IMR-90 (cell line): ENCODE measurements at regions not wholly inside any gene's neighbourhood (a gene's known extent, or its start where the extent isn't known, plus 50 kb on each side); places are given as distances from the start of the nearest gene placed in this dataset.

Experiments
- ATAC-seq: fragments of 200-7000 bp; cut with Tn5 transposase; 2 replicates; pipeline ENCODE4 v1.9.1; 2020; ENCODE audit warnings: low read depth, mild to moderate bottlenecking, moderate library complexity
- BruUV-seq: library from RNA; stranded (reverse); fragments of 400-500 nt; replicated peaks from 2 replicates; lab custom pipeline; 2021; lab: Mats Ljungman, UMichigan
- CTCF ChIA-PET: fragments of 300-600 bp; formaldehyde crosslinking; extraction: SDS; loops from one replicate; lab custom pipeline; 2021; ENCODE audit warnings: antibody characterized with exemption; lab: Yijun Ruan, JAX
- POLR2A ChIA-PET: fragments of 300-600 bp; sonication (Branson Sonifier 250); formaldehyde crosslinking; loops from one replicate; lab custom pipeline; 2022; ENCODE audit warnings: antibody characterized with exemption; ENCODE audit not compliant: unreplicated experiment; lab: Charles Lee
- DNase-seq: peaks from one replicate; pipeline ENCODE4 v3.0.0; 2013
- H2AFZ ChIP-seq: replicated peaks from 2 replicates; pipeline ENCODE3; 2013; ENCODE audit warnings: low read length, mild to moderate bottlenecking; ENCODE audit not compliant: poor library complexity
- H2AK5ac ChIP-seq: 2 replicates; pipeline ENCODE4 v1.6.1; 2013; ENCODE audit warnings: low read depth, low read length, inconsistent platforms
- H2AK9ac ChIP-seq: replicated peaks from 2 replicates; pipeline ENCODE3; 2013; ENCODE audit warnings: mild to moderate bottlenecking, low read depth, low read length, moderate library complexity; ENCODE audit not compliant: poor library complexity
- H2BK120ac ChIP-seq: 2 replicates; pipeline ENCODE4 v1.6.1; 2013; ENCODE audit warnings: low read depth, low read length, inconsistent platforms
- H2BK15ac ChIP-seq: 3 replicates; pipeline ENCODE4 v1.6.1; 2013; ENCODE audit warnings: low read depth, low read length, inconsistent platforms
- H2BK20ac ChIP-seq: 2 replicates; pipeline ENCODE4 v1.6.1; 2013; ENCODE audit warnings: low read depth, mild to moderate bottlenecking, inconsistent platforms, low read length, moderate library complexity
- H2BK5ac ChIP-seq: 2 replicates; pipeline ENCODE4 v1.6.1; 2013; ENCODE audit warnings: mild to moderate bottlenecking, low read depth, low read length, inconsistent platforms; ENCODE audit not compliant: poor library complexity, severe bottlenecking
- H3K14ac ChIP-seq: replicated peaks from 2 replicates; pipeline ENCODE4 v1.6.1; 2013; ENCODE audit warnings: low read depth, low read length, inconsistent platforms
- H3K18ac ChIP-seq: 2 replicates; pipeline ENCODE4 v1.6.1; 2013; ENCODE audit warnings: low read depth, low read length, control low read depth
- H3K23ac ChIP-seq: 2 replicates; pipeline ENCODE4 v1.6.1; 2013; ENCODE audit warnings: low read depth, low read length, inconsistent platforms
- H3K27ac ChIP-seq: 2 replicates; pipeline ENCODE4 v1.5.1; 2013; ENCODE audit warnings: mild to moderate bottlenecking, control low read depth, low read length; ENCODE audit not compliant: insufficient read depth
- H3K27me3 ChIP-seq: 2 replicates; pipeline ENCODE4 v1.6.1; 2013; ENCODE audit warnings: low read length; ENCODE audit not compliant: control insufficient read depth, insufficient read depth
- H3K36me3 ChIP-seq: 2 replicates; pipeline ENCODE4 v1.6.1; 2013; ENCODE audit warnings: low read length, mixed read lengths; ENCODE audit not compliant: control insufficient read depth, insufficient read depth
- H3K4ac ChIP-seq: 2 replicates; pipeline ENCODE4 v1.6.1; 2013; ENCODE audit warnings: low read depth, low read length, inconsistent platforms
- H3K4me1 ChIP-seq: 2 replicates; pipeline ENCODE4 v1.6.1; 2013; ENCODE audit warnings: low read length, mixed read lengths; ENCODE audit not compliant: control insufficient read depth, insufficient read depth
- H3K4me2 ChIP-seq: 2 replicates; pipeline ENCODE4 v1.6.1; 2013; ENCODE audit warnings: low read depth, mild to moderate bottlenecking, control low read depth, low read length, moderate library complexity
- H3K4me3 ChIP-seq: 2 replicates; pipeline ENCODE4 v1.5.1; 2013; ENCODE audit warnings: low read depth, mild to moderate bottlenecking, control low read depth, low read length, moderate library complexity; ENCODE audit not compliant: insufficient read depth
- H3K56ac ChIP-seq: 2 replicates; pipeline ENCODE4 v1.6.1; 2013; ENCODE audit warnings: low read length, inconsistent platforms; ENCODE audit not compliant: insufficient read depth; ENCODE audit errors: extremely low read depth
- H3K79me1 ChIP-seq, 2 experiments: 2 replicates each; pipeline ENCODE4 v1.6.1; 2013; ENCODE audit warnings: low read length in 2 of 2, inconsistent platforms in 1 of 2, low read depth in 1 of 2
- H3K9ac ChIP-seq: 2 replicates; pipeline ENCODE4 v1.6.1; 2013; ENCODE audit warnings: low read depth, low read length, control low read depth
- H3K9me1 ChIP-seq: 2 replicates; pipeline ENCODE4 v1.6.1; 2013; ENCODE audit warnings: low read length, inconsistent platforms; ENCODE audit not compliant: insufficient read depth
- H3K9me3 ChIP-seq: 2 replicates; pipeline ENCODE4 v1.6.1; 2013; ENCODE audit warnings: low read length; ENCODE audit not compliant: control insufficient read depth, insufficient read depth
- H4K20me1 ChIP-seq: 2 replicates; pipeline ENCODE4 v1.6.1; 2013; ENCODE audit warnings: low read length, inconsistent platforms; ENCODE audit not compliant: insufficient read depth
- H4K5ac ChIP-seq: 2 replicates; pipeline ENCODE4 v1.6.1; 2013; ENCODE audit warnings: mild to moderate bottlenecking, low read depth, low read length, control low read depth
- H4K8ac ChIP-seq, 2 experiments: 2 replicates each; pipeline ENCODE4 v1.6.1; 2013; ENCODE audit warnings: low read depth in 2 of 2, low read length in 2 of 2, control low read depth in 1 of 2, inconsistent platforms in 1 of 2
- H4K91ac ChIP-seq: 2 replicates; pipeline ENCODE4 v1.6.1; 2013; ENCODE audit warnings: low read depth, low read length, inconsistent platforms; ENCODE audit not compliant: insufficient read depth
- BHLHE40 ChIP-seq: fragments of 150-350 bp; IDR thresholded peaks from 2 replicates; pipeline ENCODE4 v1.6.1; 2016; ENCODE audit warnings: mild to moderate bottlenecking, low read depth, low read length
- CEBPB ChIP-seq: IDR thresholded peaks from 2 replicates; pipeline ENCODE4 v1.6.1; 2012; ENCODE audit warnings: low read depth, low read length, improper control_type of control experiment
- CHD1 ChIP-seq: IDR thresholded peaks from 2 replicates; pipeline ENCODE4 v1.6.1; 2012; ENCODE audit warnings: low read depth, low read length, improper control_type of control experiment
- FOS ChIP-seq: fragments of 150-350 bp; IDR thresholded peaks from 2 replicates; pipeline ENCODE4 v1.6.1; 2016; ENCODE audit warnings: low read depth, low read length
- MAFK ChIP-seq: IDR thresholded peaks from 2 replicates; pipeline ENCODE4 v1.6.1; 2012; ENCODE audit warnings: low read depth, low read length, improper control_type of control experiment
- MAZ ChIP-seq: IDR thresholded peaks from 2 replicates; pipeline ENCODE4 v1.6.1; 2012; ENCODE audit warnings: low read depth, mild to moderate bottlenecking, low read length, improper control_type of control experiment, moderate library complexity, borderline replicate concordance
- MXI1 ChIP-seq: IDR thresholded peaks from 2 replicates; pipeline ENCODE4 v1.6.1; 2012; ENCODE audit warnings: low read depth, mild to moderate bottlenecking, low read length, moderate library complexity, borderline replicate concordance
- NFE2L2 ChIP-seq: fragments of 150-350 bp; IDR thresholded peaks from 2 replicates; pipeline ENCODE4 v1.6.1; 2016; ENCODE audit warnings: low read depth, mild to moderate bottlenecking, low read length
- POLR2A ChIP-seq: IDR thresholded peaks from 2 replicates; pipeline ENCODE4 v1.6.1; 2012; ENCODE audit warnings: mild to moderate bottlenecking, low read depth, low read length
- RAD21 ChIP-seq: IDR thresholded peaks from 2 replicates; pipeline ENCODE4 v1.6.1; 2012; ENCODE audit warnings: low read length, improper control_type of control experiment
- RCOR1 ChIP-seq: IDR thresholded peaks from 2 replicates; pipeline ENCODE4 v1.6.1; 2012; ENCODE audit warnings: mild to moderate bottlenecking, low read length, improper control_type of control experiment; ENCODE audit not compliant: insufficient replicate concordance
- SMC3 ChIP-seq: fragments of 150-350 bp; IDR thresholded peaks from 2 replicates; pipeline ENCODE4 v1.6.1; 2016; ENCODE audit warnings: low read depth, mild to moderate bottlenecking, antibody characterized with exemption, low read length, moderate library complexity
- WGBS, 2 experiments: methylation state at CpG; one replicate each; pipeline versions ENCODE4 v1.1.5 to v1.1.7; 2013; ENCODE audit warnings: missing lambda C conversion rate in 2 of 2; ENCODE audit not compliant: insufficient read length in 1 of 2; ENCODE audit errors: extremely low coverage in 2 of 2; 5-methylcytosine and 5-hydroxymethylcytosine counted together
- dilution Hi-C: fragments of 300-500 bp; cut with HindIII; formaldehyde crosslinking; loops from one replicate; pipeline ENCODE4 v1.14.3; 2018; ENCODE audit warnings: low sequenced_read_pairs; ENCODE audit not compliant: unreplicated experiment
- in situ Hi-C: fragments of 300-500 bp; cut with MboI; formaldehyde crosslinking; loops from 3 replicates; pipeline ENCODE4 v1.14.3; 2019; ENCODE audit warnings: low sequenced_read_pairs, inconsistent platforms, mixed read lengths
- intact Hi-C: fragments of 100-400 bp; cut with micrococcal nuclease; formaldehyde crosslinking; loops from 2 replicates; pipeline ENCODE4 v1.10.0; 2022
- TF ChIP-seq, protein P1 (sequence below): conservative IDR thresholded peaks from 2 replicates; pipeline ENCODE4 v1.5.1; 2012; ENCODE audit warnings: mild to moderate bottlenecking, low read depth, low read length, improper control_type of control experiment
- TF ChIP-seq, protein P2 (sequence below): fragments of 150-350 bp; IDR thresholded peaks from 2 replicates; pipeline ENCODE4 v1.6.1; 2016; ENCODE audit warnings: low read depth, mild to moderate bottlenecking, low read length, moderate library complexity, borderline replicate concordance
- TF ChIP-seq, protein P3 (sequence below): fragments of 150-350 bp; IDR thresholded peaks from 2 replicates; pipeline ENCODE4 v1.6.1; 2017; ENCODE audit warnings: mild to moderate bottlenecking, antibody characterized with exemption, low read length, low read depth

DNA sequence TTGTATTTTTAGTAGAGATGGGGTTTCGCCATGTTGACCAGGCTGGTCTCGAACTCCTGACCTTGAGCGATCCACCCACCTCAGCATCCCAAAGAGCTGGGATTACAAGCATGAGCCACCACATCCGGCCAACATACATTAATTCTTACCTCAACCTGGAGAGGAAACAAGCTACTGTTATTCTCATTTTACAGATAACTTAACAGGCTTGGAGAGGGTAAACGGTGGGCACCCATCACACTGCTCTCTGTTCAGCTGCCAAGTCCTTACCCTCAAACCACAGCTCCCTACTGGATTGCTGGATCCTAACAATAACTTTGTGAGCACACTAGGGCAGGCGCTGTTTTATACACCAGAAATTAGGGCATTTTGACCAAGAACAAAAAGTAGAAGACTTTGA, 93.6 kb upstream of the BARHL2 start:
- in situ Hi-C loops (no loop called here), dilution Hi-C loops (no loop called here), intact Hi-C loops (no loop called here)
- no peak overlapping the region for H2AK5ac ChIP-seq
- no peak overlapping the region for H3K18ac ChIP-seq
- no peak overlapping the region for H3K27ac ChIP-seq
- WGBS, 2 experiments, result 80% methylated on average over 1 of the region's 6 CpGs; no CpG with 5 or more reads in 1 of the 2 experiments
- no peaks in the 10 kb centered on the region for H3K4me1 ChIP-seq
- no peak overlapping the region for H3K14ac ChIP-seq
- no peaks in the 10 kb centered on the region for H3K9me1 ChIP-seq
- H4K20me1 ChIP-seq, result no peaks in the 10 kb centered on the region
- TF ChIP-seq RCOR1, result no peak
- TF ChIP-seq, protein P1, sequence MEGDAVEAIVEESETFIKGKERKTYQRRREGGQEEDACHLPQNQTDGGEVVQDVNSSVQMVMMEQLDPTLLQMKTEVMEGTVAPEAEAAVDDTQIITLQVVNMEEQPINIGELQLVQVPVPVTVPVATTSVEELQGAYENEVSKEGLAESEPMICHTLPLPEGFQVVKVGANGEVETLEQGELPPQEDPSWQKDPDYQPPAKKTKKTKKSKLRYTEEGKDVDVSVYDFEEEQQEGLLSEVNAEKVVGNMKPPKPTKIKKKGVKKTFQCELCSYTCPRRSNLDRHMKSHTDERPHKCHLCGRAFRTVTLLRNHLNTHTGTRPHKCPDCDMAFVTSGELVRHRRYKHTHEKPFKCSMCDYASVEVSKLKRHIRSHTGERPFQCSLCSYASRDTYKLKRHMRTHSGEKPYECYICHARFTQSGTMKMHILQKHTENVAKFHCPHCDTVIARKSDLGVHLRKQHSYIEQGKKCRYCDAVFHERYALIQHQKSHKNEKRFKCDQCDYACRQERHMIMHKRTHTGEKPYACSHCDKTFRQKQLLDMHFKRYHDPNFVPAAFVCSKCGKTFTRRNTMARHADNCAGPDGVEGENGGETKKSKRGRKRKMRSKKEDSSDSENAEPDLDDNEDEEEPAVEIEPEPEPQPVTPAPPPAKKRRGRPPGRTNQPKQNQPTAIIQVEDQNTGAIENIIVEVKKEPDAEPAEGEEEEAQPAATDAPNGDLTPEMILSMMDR, result no peak
- no peak for TF ChIP-seq MAZ
- TF ChIP-seq, protein P2, sequence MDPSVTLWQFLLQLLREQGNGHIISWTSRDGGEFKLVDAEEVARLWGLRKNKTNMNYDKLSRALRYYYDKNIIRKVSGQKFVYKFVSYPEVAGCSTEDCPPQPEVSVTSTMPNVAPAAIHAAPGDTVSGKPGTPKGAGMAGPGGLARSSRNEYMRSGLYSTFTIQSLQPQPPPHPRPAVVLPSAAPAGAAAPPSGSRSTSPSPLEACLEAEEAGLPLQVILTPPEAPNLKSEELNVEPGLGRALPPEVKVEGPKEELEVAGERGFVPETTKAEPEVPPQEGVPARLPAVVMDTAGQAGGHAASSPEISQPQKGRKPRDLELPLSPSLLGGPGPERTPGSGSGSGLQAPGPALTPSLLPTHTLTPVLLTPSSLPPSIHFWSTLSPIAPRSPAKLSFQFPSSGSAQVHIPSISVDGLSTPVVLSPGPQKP, result no peak
- TF ChIP-seq POLR2A, result no peak
- no peak for TF ChIP-seq BHLHE40
- TF ChIP-seq NFE2L2, result no peak
- no peak for TF ChIP-seq MXI1
- TF ChIP-seq SMC3, result no peak
- no peak for TF ChIP-seq CEBPB
- TF ChIP-seq FOS, result no peak
- TF ChIP-seq CHD1, result no peak
- TF ChIP-seq RAD21, result no peak
- TF ChIP-seq MAFK, result no peak
- TF ChIP-seq, protein P3, sequence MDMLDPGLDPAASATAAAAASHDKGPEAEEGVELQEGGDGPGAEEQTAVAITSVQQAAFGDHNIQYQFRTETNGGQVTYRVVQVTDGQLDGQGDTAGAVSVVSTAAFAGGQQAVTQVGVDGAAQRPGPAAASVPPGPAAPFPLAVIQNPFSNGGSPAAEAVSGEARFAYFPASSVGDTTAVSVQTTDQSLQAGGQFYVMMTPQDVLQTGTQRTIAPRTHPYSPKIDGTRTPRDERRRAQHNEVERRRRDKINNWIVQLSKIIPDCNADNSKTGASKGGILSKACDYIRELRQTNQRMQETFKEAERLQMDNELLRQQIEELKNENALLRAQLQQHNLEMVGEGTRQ, result no peak
- no peak overlapping the region for H4K5ac ChIP-seq
- DNase-seq, result no peak
- no peak overlapping the region for H2BK5ac ChIP-seq
- H2BK15ac ChIP-seq, result no peak overlapping the region
- no peak overlapping the region for H2BK20ac ChIP-seq
- no peak overlapping the region for H2BK120ac ChIP-seq
- H3K79me1 ChIP-seq, result no peaks in the 10 kb centered on the region
- H3K4ac ChIP-seq, result no peak overlapping the region
- H2AK9ac ChIP-seq, result no peak overlapping the region
- no TSS peak for BruUV-seq
- no peak overlapping the region for H3K4me3 ChIP-seq
- H3K36me3 ChIP-seq, result no peaks in the 10 kb centered on the region
- no peak overlapping the region for H3K23ac ChIP-seq
- no peak overlapping the region for H3K4me2 ChIP-seq
- no peak overlapping the region for H4K91ac ChIP-seq
- no peak overlapping the region for H2AFZ ChIP-seq
- H3K56ac ChIP-seq, result no peak overlapping the region
- H3K27me3 ChIP-seq, result no peaks in the 10 kb centered on the region
- no peak overlapping the region for H3K9ac ChIP-seq
- no peaks in the 10 kb centered on the region for H3K9me3 ChIP-seq
- POLR2A ChIA-PET, result no interaction called here
- H4K8ac ChIP-seq, result no peak overlapping the region
- CTCF ChIA-PET, result no interaction called here
- ATAC-seq, result no peak
